WTC11 (cell line): ENCODE measurements at regions not wholly inside any gene's neighbourhood (a gene's known extent, or its start where the extent isn't known, plus 50 kb on each side); places are given as distances from the start of the nearest gene placed in this dataset.

Experiments
- ATAC-seq: fragments of 200-7000 bp; cut with Tn5 transposase; 2 replicates; pipeline ENCODE4 v1.10.0; 2021; ENCODE audit warnings: mild to moderate bottlenecking, moderate library complexity
- CTCF ChIA-PET: fragments of 300-600 bp; sonication (Branson Sonifier 250); formaldehyde crosslinking; loops from one replicate; lab custom pipeline; 2021; ENCODE audit warnings: antibody characterized with exemption; lab: Charles Lee
- POLR2A ChIA-PET: fragments of 350-600 bp; sonication (Branson Sonifier 250); formaldehyde crosslinking; loops from one replicate; lab custom pipeline; 2021; ENCODE audit warnings: antibody characterized with exemption; lab: Charles Lee
- DNase-seq: peaks from one replicate; pipeline ENCODE4 v3.0.0; 2021; ENCODE audit warnings: low spot score
- H3K27ac Mint-ChIP-seq: 2 replicates; pipeline ENCODE4 v1.8.0; 2021; ENCODE audit warnings: mixed read lengths
- H3K27me3 Mint-ChIP-seq: 2 replicates; pipeline ENCODE4 v1.8.0; 2021; ENCODE audit warnings: low read depth, mild to moderate bottlenecking, moderate library complexity, mixed read lengths
- H3K36me3 Mint-ChIP-seq: 2 replicates; pipeline ENCODE4 v1.8.0; 2021; ENCODE audit warnings: mixed read lengths
- H3K4me1 Mint-ChIP-seq: 2 replicates; pipeline ENCODE4 v1.8.0; 2022; ENCODE audit warnings: mixed read lengths
- H3K4me3 Mint-ChIP-seq: 2 replicates; pipeline ENCODE4 v1.8.0; 2021; ENCODE audit warnings: mild to moderate bottlenecking, moderate library complexity, mixed read lengths
- H3K9me3 Mint-ChIP-seq: 2 replicates; pipeline ENCODE4 v1.8.0; 2021; ENCODE audit warnings: mixed read lengths
- AR ChIP-seq: fragments of 250-450 bp; sonication (Bioruptor Pico); IDR thresholded peaks from 2 replicates; pipeline ENCODE4 v1.9.0; 2021; ENCODE audit warnings: mild to moderate bottlenecking
- ATF1 ChIP-seq: sonication (generic); formaldehyde crosslinking; IDR thresholded peaks from 2 replicates; pipeline ENCODE4 v1.8.1; 2023; ENCODE audit warnings: mild to moderate bottlenecking, moderate library complexity, missing genetic modification reagents
- ATF3 ChIP-seq: sonication (generic); formaldehyde crosslinking; conservative IDR thresholded peaks from 2 replicates; pipeline ENCODE4 v1.8.1; 2022; ENCODE audit warnings: mild to moderate bottlenecking, missing genetic modification reagents
- FOXJ3 ChIP-seq: sonication (generic); formaldehyde crosslinking; IDR thresholded peaks from 2 replicates; pipeline ENCODE4 v1.9.0; 2021; ENCODE audit warnings: missing genetic modification reagents, mild to moderate bottlenecking, borderline replicate concordance
- FOXK1 ChIP-seq: sonication (generic); formaldehyde crosslinking; IDR thresholded peaks from 2 replicates; pipeline ENCODE4 v1.8.0; 2022; ENCODE audit warnings: mild to moderate bottlenecking, moderate library complexity, missing genetic modification reagents
- FOXP1 ChIP-seq: sonication (generic); formaldehyde crosslinking; IDR thresholded peaks from 2 replicates; pipeline ENCODE4 v1.8.0; 2022; ENCODE audit warnings: missing genetic modification reagents, mild to moderate bottlenecking, moderate library complexity, borderline replicate concordance
- HMGA2 ChIP-seq: fragments of 250-450 bp; sonication (Bioruptor Pico); IDR thresholded peaks from 2 replicates; pipeline ENCODE4 v1.4.0; 2021; ENCODE audit warnings: mild to moderate bottlenecking, moderate library complexity
- NFE2L1 ChIP-seq: sonication (generic); formaldehyde crosslinking; IDR thresholded peaks from 2 replicates; pipeline ENCODE4 v1.8.1; 2023; ENCODE audit warnings: missing genetic modification reagents
- NR1H2 ChIP-seq: sonication (generic); formaldehyde crosslinking; IDR thresholded peaks from 2 replicates; pipeline ENCODE4 v1.9.0; 2021; ENCODE audit warnings: mild to moderate bottlenecking, moderate library complexity, missing genetic modification reagents
- OVOL2 ChIP-seq: fragments of 250-450 bp; sonication (Bioruptor Pico); IDR thresholded peaks from 2 replicates; pipeline ENCODE4 v1.9.0; 2021; ENCODE audit warnings: mild to moderate bottlenecking, borderline replicate concordance
- PREB ChIP-seq: sonication (generic); formaldehyde crosslinking; IDR thresholded peaks from 2 replicates; pipeline ENCODE4 v1.8.1; 2022; ENCODE audit warnings: mild to moderate bottlenecking, missing genetic modification reagents, moderate library complexity, borderline replicate concordance
- PRRX2 ChIP-seq: fragments of 250-450 bp; sonication (Bioruptor Pico); IDR thresholded peaks from 2 replicates; pipeline ENCODE4 v1.8.0; 2021; ENCODE audit warnings: mild to moderate bottlenecking
- SOX15 ChIP-seq: fragments of 250-450 bp; sonication (Bioruptor Pico); IDR thresholded peaks from 2 replicates; pipeline ENCODE4 v1.9.0; 2021; ENCODE audit warnings: mild to moderate bottlenecking
- STAT6 ChIP-seq: sonication (generic); formaldehyde crosslinking; conservative IDR thresholded peaks from 2 replicates; pipeline ENCODE4 v1.8.1; 2023; ENCODE audit warnings: mild to moderate bottlenecking, low read depth, missing genetic modification reagents, moderate library complexity
- TP53 ChIP-seq: sonication (generic); formaldehyde crosslinking; IDR thresholded peaks from 2 replicates; pipeline ENCODE4 v1.8.1; 2023; ENCODE audit warnings: mild to moderate bottlenecking, missing genetic modification reagents
- ZBTB43 ChIP-seq: sonication (generic); formaldehyde crosslinking; IDR thresholded peaks from 2 replicates; pipeline ENCODE4 v1.8.1; 2023; ENCODE audit warnings: mild to moderate bottlenecking, missing genetic modification reagents
- ZNF232 ChIP-seq: sonication (generic); formaldehyde crosslinking; IDR thresholded peaks from 2 replicates; pipeline ENCODE4 v1.8.0; 2022; ENCODE audit warnings: mild to moderate bottlenecking, missing genetic modification reagents
- ZNF423 ChIP-seq: fragments of 250-450 bp; sonication (Bioruptor Pico); IDR thresholded peaks from 2 replicates; pipeline ENCODE4 v2.1.2; 2022; ENCODE audit warnings: mild to moderate bottlenecking, moderate library complexity
- ZNF532 ChIP-seq: fragments of 250-450 bp; sonication (Bioruptor Pico); IDR thresholded peaks from 2 replicates; pipeline ENCODE4 v1.9.0; 2021; ENCODE audit warnings: mild to moderate bottlenecking, borderline replicate concordance

GRCh38 chr13:24036115-24036514, 124.4 kb upstream of the SPATA13 start:
- no peak overlapping the region for H3K4me3 Mint-ChIP-seq
- peaks cover 30% of the 10 kb centered on the region for H3K27me3 Mint-ChIP-seq
- DNase-seq (no peak), ATAC-seq (no peak)
- H3K27ac Mint-ChIP-seq, result no peak overlapping the region
- POLR2A ChIA-PET, result no interaction called here
- peaks cover 15% of the 10 kb centered on the region for H3K4me1 Mint-ChIP-seq
- TF ChIP-seq TP53 (CRISPR knock-in tag), result no peak
- TF ChIP-seq STAT6 (CRISPR knock-in tag), result no peak
- TF ChIP-seq SOX15 (CRISPR knock-in tag), result no peak
- no peak for TF ChIP-seq NFE2L1 (CRISPR knock-in tag)
- TF ChIP-seq ZNF532 (CRISPR knock-in tag), result no peak
- no peak for TF ChIP-seq ATF3 (CRISPR knock-in tag)
- TF ChIP-seq ATF1 (CRISPR knock-in tag), result no peak
- TF ChIP-seq FOXP1 (CRISPR knock-in tag), result no peak
- TF ChIP-seq NR1H2, result no peak
- TF ChIP-seq OVOL2 (CRISPR knock-in tag), result no peak
- no peaks in the 10 kb centered on the region for H3K9me3 Mint-ChIP-seq
- CTCF ChIA-PET, result interaction anchor here (0.6 to 2.7 kb wide), 2 partner anchors 17 to 48 kb away, joined by 5 to 10 read pairs; no protein-coding TSS in a partner anchor
- H3K36me3 Mint-ChIP-seq, result no peaks in the 10 kb centered on the region

GRCh38 chr13:24038405-24038804, 122.1 kb upstream of the SPATA13 start:
- CTCF ChIA-PET, result no interaction called here
- peaks cover 51% of the 10 kb centered on the region for H3K27me3 Mint-ChIP-seq
- no peaks in the 10 kb centered on the region for H3K9me3 Mint-ChIP-seq
- no peaks in the 10 kb centered on the region for H3K36me3 Mint-ChIP-seq
- DNase-seq (no peak), ATAC-seq (no peak)
- POLR2A ChIA-PET, result no interaction called here
- no peak overlapping the region for H3K27ac Mint-ChIP-seq
- H3K4me3 Mint-ChIP-seq, result no peak overlapping the region
- peaks cover 20% of the 10 kb centered on the region for H3K4me1 Mint-ChIP-seq
- TF ChIP-seq ZNF423 (CRISPR knock-in tag), result no peak

GRCh38 chr13:24038841-24039330, 121.6 kb upstream of the SPATA13 start:
- Mint-ChIP-seq H3K4me1 (peaks cover 20% of the 10 kb centered on the region), H3K27ac (no peak overlapping the region), H3K9me3 (no peaks in the 10 kb centered on the region), H3K36me3 (no peaks in the 10 kb centered on the region), H3K27me3 (peaks cover 54% of the 10 kb centered on the region), H3K4me3 (no peak overlapping the region)
- DNase-seq (no peak), ATAC-seq (no peak)
- ChIA-PET POLR2A (no interaction called here), CTCF (interaction anchor here (3.5 kb wide), 1 partner anchor 14 kb away, joined by 29 read pairs; no protein-coding TSS in a partner anchor)
- TF ChIP-seq TP53 (CRISPR knock-in tag) (no peak), FOXK1 (no peak), ZBTB43 (CRISPR knock-in tag) (no peak), PRRX2 (no peak), ZNF232 (CRISPR knock-in tag) (no peak), ATF3 (CRISPR knock-in tag) (no peak), HMGA2 (CRISPR knock-in tag) (no peak), AR (CRISPR knock-in tag) (no peak), FOXP1 (CRISPR knock-in tag) (no peak), PREB (no peak), FOXJ3 (CRISPR knock-in tag) (no peak)
